HCT116 (cell line): ENCODE measurements at regions not wholly inside any gene's neighbourhood (a gene's known extent, or its start where the extent isn't known, plus 50 kb on each side); places are given as distances from the start of the nearest gene placed in this dataset.

Experiments used
- EZH2phosphoT487 ChIP-seq: fragments of 200-600 bp; IDR thresholded peaks from 2 replicates; pipeline ENCODE4 v1.6.1; 2018; ENCODE audit warnings: antibody characterized with exemption, borderline replicate concordance
- FOSL1 ChIP-seq: IDR thresholded peaks from 2 replicates; pipeline ENCODE4 v1.6.1; 2012; ENCODE audit warnings: low read depth
- MAX ChIP-seq: IDR thresholded peaks from 2 replicates; pipeline ENCODE4 v1.6.1; 2012
- POLR2A ChIP-seq: IDR thresholded peaks from 2 replicates; pipeline ENCODE4 v1.7.0; 2011; ENCODE audit warnings: borderline replicate concordance; ENCODE audit not compliant: insufficient read depth, insufficient read length; ENCODE audit errors: extremely low read depth
- POLR2AphosphoS5 ChIP-seq: IDR thresholded peaks from 2 replicates; pipeline ENCODE4 v1.6.1; 2011; ENCODE audit warnings: mild to moderate bottlenecking, low read depth, low read length, moderate library complexity
- RAD21 ChIP-seq: IDR thresholded peaks from 2 replicates; pipeline ENCODE4 v1.6.1; 2012; ENCODE audit warnings: low read depth, mild to moderate bottlenecking
- REST ChIP-seq: IDR thresholded peaks from 2 replicates; pipeline ENCODE4 v1.6.1; 2012; ENCODE audit warnings: low read depth
- ZNF274 ChIP-seq: fragments of 200-500 bp; sonication (Bioruptor generic); IDR thresholded peaks from 2 replicates; pipeline ENCODE4 v1.6.1; 2014; ENCODE audit warnings: mild to moderate bottlenecking, low read depth, low read length, inconsistent platforms
- TF ChIP-seq, protein P1 (sequence below), 3 experiments: fragments of 200-600 bp in 1 of 3; sonication (generic) in 1 of 3; IDR thresholded peaks in 2 of 3; conservative IDR thresholded peaks in 1 of 3; 2 replicates each; pipeline ENCODE4 v1.5.1; 2012 to 2017; ENCODE audit warnings: low read depth in 2 of 3, low read length in 2 of 3, antibody characterized with exemption in 1 of 3, borderline replicate concordance in 1 of 3, control low read depth in 1 of 3, mild to moderate bottlenecking in 1 of 3, mixed read lengths in 1 of 3, mixed run types in 1 of 3, moderate library complexity in 1 of 3; ENCODE audit not compliant: insufficient read depth in 1 of 3
- TF ChIP-seq, protein P2 (sequence below): IDR thresholded peaks from 2 replicates; pipeline ENCODE4 v1.6.1; 2011; ENCODE audit warnings: mild to moderate bottlenecking, low read length, moderate library complexity; ENCODE audit not compliant: insufficient replicate concordance; ENCODE audit errors: extremely low read depth

DNA sequence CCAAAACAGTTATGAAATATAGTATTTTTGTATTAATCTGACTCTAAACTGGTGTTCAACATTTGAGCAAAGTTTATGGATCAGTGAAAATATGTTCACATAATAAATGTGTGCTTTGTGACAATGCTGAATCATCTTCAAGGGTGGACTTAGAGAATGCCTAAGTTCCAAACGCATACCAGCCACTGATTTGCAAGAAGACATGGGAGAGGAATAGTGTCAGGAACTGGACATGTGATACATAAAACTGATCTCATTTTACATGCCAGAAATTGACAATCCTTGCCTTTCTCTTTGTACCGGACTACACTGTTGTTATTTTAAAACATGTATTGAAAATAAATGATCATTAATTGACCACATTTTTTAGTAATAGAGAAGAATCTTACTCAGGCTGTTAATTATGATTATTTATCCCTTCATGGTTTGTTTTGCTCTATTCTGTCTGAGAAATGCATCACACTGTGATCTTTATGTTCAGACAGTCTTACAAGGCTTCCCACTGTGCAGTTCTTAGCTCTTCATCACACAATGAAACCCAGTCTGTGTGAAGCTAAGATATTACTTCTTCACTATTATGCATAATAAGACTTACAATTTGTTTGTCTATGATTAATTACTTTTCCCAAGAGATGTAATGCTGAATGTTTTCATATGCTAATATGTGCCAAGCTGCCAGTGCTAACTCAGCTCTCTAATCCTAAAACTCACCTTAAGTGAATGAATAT lies 1180.6 kb upstream of the CDH8 start:
- TF ChIP-seq, protein P1, sequence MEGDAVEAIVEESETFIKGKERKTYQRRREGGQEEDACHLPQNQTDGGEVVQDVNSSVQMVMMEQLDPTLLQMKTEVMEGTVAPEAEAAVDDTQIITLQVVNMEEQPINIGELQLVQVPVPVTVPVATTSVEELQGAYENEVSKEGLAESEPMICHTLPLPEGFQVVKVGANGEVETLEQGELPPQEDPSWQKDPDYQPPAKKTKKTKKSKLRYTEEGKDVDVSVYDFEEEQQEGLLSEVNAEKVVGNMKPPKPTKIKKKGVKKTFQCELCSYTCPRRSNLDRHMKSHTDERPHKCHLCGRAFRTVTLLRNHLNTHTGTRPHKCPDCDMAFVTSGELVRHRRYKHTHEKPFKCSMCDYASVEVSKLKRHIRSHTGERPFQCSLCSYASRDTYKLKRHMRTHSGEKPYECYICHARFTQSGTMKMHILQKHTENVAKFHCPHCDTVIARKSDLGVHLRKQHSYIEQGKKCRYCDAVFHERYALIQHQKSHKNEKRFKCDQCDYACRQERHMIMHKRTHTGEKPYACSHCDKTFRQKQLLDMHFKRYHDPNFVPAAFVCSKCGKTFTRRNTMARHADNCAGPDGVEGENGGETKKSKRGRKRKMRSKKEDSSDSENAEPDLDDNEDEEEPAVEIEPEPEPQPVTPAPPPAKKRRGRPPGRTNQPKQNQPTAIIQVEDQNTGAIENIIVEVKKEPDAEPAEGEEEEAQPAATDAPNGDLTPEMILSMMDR (IDR thresholded peaks at IDR 0.05 in 2 of 3, conservative IDR thresholded peaks at IDR 0.05 in 1 of 3; ENCODE audit: borderline replicate concordance in 1 of 3, insufficient read depth in 1 of 3, low read depth in 2 of 3, low read length in 2 of 3), result no peak
- TF ChIP-seq RAD21 (no peak), MAX (no peak), EZH2phosphoT487 (no peak), POLR2A (no peak), REST (no peak), POLR2AphosphoS5 (no peak), FOSL1 (no peak), ZNF274 (no peak)
- TF ChIP-seq, protein P2, sequence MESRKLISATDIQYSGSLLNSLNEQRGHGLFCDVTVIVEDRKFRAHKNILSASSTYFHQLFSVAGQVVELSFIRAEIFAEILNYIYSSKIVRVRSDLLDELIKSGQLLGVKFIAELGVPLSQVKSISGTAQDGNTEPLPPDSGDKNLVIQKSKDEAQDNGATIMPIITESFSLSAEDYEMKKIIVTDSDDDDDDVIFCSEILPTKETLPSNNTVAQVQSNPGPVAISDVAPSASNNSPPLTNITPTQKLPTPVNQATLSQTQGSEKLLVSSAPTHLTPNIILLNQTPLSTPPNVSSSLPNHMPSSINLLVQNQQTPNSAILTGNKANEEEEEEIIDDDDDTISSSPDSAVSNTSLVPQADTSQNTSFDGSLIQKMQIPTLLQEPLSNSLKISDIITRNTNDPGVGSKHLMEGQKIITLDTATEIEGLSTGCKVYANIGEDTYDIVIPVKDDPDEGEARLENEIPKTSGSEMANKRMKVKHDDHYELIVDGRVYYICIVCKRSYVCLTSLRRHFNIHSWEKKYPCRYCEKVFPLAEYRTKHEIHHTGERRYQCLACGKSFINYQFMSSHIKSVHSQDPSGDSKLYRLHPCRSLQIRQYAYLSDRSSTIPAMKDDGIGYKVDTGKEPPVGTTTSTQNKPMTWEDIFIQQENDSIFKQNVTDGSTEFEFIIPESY, result no peak
